GM19372 (cell line): ENCODE measurements at regions not wholly inside any gene's neighbourhood (a gene's known extent, or its start where the extent isn't known, plus 50 kb on each side); places are given as distances from the start of the nearest gene placed in this dataset.

ENCODE experiments used
- ATAC-seq: cut with Tn5 transposase; IDR thresholded peaks from one replicate; pipeline ENCODE4 v1.9.1; 2021; ENCODE audit warnings: mild to moderate bottlenecking, low read depth, moderate library complexity; ENCODE audit not compliant: unreplicated experiment

- ATAC-seq, result no peak
Observed at GRCh38 chr13:91155512-91156114, 191.9 kb upstream of the MIR17HG start.

- ATAC-seq, result no peak
Observed at GRCh38 chr13:91157273-91158016, 190.0 kb upstream of the MIR17HG start.

GRCh38 chr13:91158017-91158395 is 189.5 kb upstream of the MIR17HG start:
- no peak for ATAC-seq

GRCh38 chr13:91162180-91162579 is 185.3 kb upstream of the MIR17HG start:
- ATAC-seq, result peak; percentile 51

- no peak for ATAC-seq
Observed at GRCh38 chr13:91162589-91162988, 184.9 kb upstream of the MIR17HG start.

GRCh38 chr13:91165758-91166157 is 181.7 kb upstream of the MIR17HG start:
- ATAC-seq, result no peak

GRCh38 chr13:91166714-91167511 is 180.6 kb upstream of the MIR17HG start:
- no peak for ATAC-seq

GRCh38 chr13:91167706-91168385 is 179.6 kb upstream of the MIR17HG start:
- ATAC-seq, result no peak

GRCh38 chr13:91168386-91168711 is 179.1 kb upstream of the MIR17HG start:
- ATAC-seq, result no peak

- ATAC-seq, result no peak
Observed at GRCh38 chr13:91169321-91170050, 178.0 kb upstream of the MIR17HG start.

- no peak for ATAC-seq
Observed at GRCh38 chr13:91172160-91172559, 175.3 kb upstream of the MIR17HG start.

- no peak for ATAC-seq
Observed at GRCh38 chr13:91174886-91175501, 172.5 kb upstream of the MIR17HG start.

- no peak for ATAC-seq
Observed at GRCh38 chr13:91178099-91178498, 169.4 kb upstream of the MIR17HG start.

GRCh38 chr13:91181892-91182291 is 165.6 kb upstream of the MIR17HG start:
- ATAC-seq, result no peak

GRCh38 chr13:91184244-91184926 is 163.1 kb upstream of the MIR17HG start:
- ATAC-seq, result no peak

GRCh38 chr13:91185294-91185863 is 162.1 kb upstream of the MIR17HG start:
- ATAC-seq, result no peak

GRCh38 chr13:91187522-91187921 is 160.0 kb upstream of the MIR17HG start:
- no peak for ATAC-seq

- ATAC-seq, result no peak
Observed at GRCh38 chr13:91189506-91189905, 158.0 kb upstream of the MIR17HG start.

GRCh38 chr13:91193358-91193757 is 154.1 kb upstream of the MIR17HG start:
- ATAC-seq, result no peak
